Ecto neural progenitor cell (in vitro differentiated cells): ENCODE measurements at regions not wholly inside any gene's neighbourhood (a gene's known extent, or its start where the extent isn't known, plus 50 kb on each side); places are given as distances from the start of the nearest gene placed in this dataset.
"Not testable (repeated sequence)": the region's sequence is repeated elsewhere in the genome, so short reads cannot be mapped to it uniquely, and the experiment has no call there.

Experiments
- DNase-seq: peaks from one replicate; pipeline ENCODE4 v3.0.0-alpha.2; 2018; ENCODE audit warnings: low spot score

DNA sequence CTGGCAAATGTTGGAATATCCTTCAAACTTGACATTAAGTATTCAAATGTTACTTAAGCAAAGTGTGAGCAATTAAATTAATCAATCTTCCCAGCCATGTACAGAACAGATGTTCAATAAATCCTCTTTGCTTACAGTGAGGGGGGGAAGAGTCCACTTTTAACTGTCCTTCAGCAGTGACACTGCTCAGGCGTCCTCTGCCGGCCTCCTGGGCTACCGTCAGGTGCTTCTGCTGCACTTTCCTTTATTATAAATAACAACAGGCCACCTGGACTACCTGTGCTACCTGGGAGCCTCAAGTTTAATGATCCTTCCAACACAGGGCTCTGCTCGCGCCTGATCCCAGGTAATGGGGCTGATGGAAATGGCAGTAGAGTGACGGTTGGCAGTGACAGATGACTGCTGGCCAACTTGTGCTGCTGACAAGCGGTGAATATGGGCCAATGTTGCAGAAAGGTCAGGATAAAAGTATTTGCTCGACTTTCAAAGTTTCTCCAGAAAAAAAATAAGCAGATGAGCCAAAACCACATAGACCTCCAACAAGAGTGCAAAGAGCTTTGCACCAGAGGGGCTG is 460.0 kb upstream of the ZNF507 start:
- no peak for DNase-seq

DNA sequence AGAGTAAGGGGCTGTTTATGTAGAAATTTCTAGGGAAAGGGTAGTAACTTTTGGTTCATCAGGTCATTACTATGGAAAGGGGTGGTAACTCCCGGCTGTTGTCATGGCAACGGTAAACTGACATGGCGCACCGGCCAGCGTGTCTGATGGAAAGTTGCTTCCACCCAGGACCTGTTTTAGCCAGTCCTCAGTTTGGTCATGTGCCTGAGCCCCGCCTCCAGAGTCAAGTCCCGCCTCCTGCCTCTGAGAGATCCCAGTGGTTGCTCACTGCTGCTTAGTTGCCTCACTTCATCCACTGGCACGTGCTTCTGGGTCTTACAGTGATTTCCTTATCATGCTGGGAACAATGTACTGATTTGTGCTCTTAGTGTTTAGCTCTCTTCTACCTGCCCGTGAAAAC is 455.2 kb upstream of the ZNF507 start:
- DNase-seq = no peak

DNA sequence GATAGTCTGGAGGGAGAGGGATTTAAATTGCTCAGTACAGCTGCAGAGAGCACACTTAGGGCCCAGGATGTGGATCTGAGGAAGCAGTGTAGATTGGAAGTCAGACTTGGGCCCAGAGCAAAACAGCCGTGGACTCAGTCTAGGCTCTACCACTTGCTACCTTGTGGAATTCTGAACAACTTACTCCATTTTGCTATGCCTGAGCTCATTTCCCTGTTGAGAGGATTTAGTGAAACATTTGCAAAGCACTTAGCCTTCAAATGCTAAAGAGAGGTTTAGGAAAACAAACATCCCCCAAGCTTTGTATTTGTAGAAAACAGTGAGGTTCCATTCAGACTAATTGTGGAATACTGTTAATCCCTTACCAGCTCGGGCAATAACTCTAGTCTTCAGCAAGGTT is 453.4 kb upstream of the ZNF507 start:
- DNase-seq = no peak

DNA sequence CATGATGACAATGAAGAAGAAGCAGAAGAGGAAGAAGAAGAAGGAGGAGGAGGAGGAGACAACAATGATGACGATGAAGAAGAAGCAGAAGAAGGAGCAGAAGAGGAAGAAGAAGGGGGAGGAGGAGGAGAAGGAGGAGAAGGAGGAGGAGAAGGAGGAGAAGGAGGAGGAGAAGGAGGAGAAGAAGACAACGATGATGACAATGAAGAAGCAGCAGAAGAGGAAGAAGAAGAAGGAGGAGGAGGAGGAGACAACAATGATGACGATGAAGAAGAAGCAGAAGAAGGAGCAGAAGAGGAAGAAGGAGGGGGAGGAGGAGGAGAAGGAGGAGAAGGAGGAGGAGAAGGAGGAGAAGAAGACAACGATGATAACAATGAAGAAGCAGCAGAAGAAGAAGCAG is 451.9 kb upstream of the ZNF507 start:
- DNase-seq = not testable (repeated sequence)

DNA sequence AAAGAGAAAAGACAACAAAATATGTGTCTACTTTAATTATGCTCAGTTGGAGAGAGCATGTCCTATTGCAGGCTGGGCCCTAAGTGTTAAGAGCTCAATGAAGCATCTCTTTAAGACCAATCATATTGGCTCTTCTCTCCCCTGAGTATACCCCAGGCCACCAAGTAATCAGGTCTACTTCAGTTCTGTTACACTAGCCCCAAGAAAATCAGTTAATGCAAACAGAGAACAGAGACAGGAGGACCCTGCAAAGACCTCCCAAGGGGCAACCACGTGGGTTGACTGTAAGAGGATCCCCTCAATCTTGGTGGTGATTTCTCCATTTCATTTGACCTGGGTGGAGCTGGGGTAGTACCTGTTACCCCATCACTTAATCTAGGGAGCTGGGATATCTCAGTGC is 451.0 kb upstream of the ZNF507 start:
- DNase-seq = no peak

DNA sequence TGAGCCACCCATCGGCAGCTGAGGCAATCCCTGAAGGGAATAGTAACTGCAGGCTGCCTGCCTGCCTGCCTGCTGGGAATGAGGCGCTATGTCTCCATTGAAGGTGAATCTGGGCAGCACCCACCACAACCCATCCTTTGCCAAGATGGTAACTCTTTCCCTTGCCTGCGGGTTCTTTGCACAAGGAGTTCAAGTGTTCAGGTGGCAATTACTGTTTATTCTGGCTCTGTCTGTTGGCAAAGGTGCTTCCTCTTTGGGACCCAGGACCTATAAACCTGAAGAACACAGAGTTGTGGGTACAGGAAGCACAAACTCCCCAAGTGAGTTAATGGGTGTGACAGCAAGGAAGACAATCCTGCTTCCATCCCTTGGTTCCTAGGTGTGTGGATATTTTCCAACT is 448.1 kb upstream of the ZNF507 start:
- DNase-seq = no peak

DNA sequence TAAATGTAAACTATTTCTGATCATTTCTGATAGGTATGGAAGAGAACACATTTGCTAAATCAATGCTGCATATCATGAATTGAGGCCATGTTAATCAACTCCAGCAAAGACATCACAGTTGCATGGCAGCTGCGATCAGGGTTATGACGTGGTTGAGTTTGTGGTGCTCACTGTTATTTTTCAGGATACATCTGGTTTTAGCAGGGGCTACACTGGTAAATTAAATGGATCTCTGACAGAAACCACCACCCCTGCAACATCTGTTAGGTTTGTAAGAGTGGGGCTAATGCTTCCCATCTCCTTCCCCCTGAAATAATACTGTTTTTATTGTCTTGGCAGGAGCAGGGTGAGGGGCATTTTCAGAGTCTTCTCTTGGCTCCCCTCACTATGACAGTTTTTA is 444.4 kb upstream of the ZNF507 start:
- no peak for DNase-seq

DNA sequence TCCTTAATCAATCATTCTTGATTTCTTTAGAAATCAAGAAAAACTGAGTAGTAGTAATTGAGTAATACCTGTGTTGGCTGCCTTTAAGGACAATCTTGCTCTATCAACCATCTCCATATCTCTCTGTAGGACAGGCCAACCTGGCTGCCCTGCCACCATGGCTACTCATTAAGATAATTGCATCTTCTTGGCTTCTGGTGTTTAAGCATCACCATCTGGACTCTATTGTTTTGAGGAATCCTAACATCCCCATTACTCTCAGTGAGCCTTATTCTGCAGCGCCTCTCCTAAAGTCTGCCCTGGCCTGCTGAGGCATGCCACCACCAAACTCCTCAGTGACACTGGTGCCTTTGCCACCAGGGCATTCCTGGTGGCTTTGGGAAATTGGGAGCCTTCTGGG is 442.6 kb upstream of the ZNF507 start:
- no peak for DNase-seq

DNA sequence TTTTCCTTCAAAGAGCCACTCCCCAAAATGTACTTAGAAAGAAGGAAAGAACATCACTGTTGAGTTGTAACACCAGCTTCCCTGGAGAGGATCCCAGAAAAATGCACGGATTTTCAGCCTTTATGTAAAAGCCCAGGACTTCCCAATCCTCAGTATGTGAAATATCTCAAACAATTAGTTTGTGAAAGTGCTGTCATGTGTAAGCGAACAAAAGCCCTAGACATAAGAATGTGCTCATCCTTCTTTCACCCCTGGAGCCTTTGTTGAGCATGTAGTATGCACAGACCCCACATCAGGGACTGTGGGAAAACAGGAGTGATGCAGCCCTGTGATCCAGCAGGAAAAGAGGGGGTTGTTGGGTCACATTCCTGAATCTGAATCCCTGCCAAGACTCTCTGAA is 441.4 kb upstream of the ZNF507 start:
- no peak for DNase-seq

DNA sequence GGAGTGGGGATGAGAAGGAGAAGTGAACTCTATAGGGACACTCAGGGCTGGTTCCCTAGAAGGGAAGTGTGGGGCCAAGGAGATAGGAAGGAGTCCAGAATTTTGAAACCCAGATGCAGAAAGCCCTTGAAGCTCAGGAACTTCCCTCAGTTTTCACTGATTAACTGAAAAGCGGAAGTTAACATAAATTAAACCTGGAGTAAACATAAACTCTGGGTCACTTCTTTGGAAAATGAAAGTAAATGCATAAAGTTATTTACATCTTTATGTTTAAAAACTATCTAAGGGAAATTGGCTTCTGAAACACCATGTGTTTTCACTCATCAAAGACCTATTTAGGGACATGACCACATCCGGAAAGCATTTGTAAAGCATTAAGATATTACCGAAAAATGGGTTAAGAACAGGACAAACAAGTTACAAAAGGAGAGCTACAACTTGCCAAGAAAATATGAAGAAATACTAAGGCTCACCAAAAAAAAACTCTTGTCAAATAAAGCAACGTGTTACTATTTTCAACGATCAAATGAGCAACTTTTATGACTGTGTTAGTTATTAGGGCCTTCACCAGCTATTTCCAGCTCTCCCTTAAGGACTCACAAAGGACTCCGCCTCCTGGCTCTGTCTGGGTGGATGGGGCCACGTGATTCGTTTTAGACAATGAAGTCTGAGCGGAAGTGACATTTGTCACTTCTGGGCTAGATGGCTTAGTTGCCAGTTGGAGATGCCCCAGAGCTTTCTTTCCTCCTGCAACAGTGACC is 439.1 kb upstream of the ZNF507 start:
- no peak for DNase-seq

DNA sequence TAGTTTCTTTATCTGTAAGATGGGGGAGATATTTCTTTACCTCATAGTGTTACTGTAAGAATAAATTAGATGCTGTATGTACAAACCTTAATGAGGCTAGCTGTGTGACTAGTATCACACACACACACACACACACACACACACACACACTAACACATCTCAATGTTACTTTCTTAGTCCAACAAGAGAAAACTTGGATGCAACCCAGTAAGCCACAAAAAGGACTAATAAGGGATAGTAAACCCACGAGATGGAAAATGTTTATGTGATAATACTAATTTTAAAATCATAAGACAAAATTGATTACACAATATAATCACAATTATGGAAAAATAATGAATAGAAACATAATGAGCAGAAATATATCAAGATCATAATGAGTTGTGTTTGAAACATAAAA is 437.7 kb upstream of the ZNF507 start:
- no peak for DNase-seq

DNA sequence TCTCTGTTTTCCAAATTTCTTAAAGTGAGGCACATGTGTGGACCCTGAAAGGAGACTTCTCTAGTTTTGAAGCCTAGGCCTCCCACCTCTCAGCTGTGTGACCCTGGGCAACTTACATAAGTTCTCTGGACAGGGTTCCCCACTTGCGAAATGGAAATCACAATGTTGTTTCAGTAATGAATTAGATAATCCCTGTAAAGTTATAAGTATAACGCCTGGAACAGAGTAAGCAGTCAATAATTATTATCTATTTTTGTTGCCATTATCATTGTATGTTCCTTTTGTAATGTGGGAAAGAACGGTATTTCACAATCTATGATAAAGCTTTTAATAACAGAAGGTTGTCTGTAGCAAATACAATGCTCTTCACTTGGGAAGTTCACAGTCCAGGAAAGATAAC is 437.3 kb upstream of the ZNF507 start:
- no peak for DNase-seq

DNA sequence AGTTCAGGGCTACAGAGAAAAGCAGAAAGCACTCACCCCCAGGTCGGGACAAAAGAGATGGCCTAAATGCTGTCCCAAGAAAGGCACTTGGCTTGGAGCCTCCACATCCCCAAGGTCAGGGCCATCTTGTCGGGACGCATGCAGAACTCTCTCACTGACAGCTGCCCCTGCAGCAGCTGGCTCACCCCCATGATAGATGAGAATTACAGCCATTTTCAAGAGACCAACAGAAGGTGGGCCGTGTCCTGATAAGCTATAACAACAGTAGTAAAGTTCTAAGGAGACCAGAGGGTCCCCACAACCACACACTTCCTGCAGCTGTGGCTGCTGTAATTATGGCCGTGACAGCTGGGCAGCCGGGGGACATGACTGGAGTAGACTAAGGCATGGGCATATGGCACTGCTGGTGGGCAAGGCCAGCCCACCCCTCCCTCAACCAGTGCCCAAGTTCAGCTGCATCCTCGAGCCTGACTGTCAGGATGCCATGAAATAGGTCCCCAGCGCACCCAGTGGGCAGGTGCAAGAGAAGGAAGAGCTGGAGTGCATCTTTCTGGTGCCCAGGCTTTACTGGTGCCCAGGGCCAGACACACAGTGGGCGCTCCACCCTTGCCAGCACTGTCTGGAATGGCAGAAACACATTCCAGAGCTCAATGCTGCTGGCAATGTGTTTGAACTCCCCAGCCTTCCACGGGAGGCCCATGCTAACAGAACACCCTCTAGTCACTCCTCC is 436.7 kb upstream of the ZNF507 start:
- no peak for DNase-seq

DNA sequence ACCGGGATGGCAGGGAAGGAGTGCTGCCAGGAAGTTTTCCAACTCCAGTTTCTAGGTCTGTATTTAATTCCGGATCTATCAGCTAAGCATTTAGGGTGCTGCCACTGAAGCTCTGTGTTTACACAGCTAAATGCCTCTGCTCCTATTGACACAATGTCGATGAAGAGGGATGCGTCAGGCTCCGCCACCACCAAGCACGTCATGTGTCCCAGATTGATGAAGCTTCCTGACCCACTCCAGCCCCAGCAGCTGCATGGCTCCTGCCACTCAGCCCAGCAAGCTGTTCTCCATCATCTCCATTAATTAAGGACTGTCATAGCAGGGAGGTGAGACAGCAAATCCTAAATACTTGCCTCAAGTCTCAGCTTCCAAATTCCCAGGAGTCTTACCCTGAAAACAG is 435.2 kb upstream of the ZNF507 start:
- no peak for DNase-seq

DNA sequence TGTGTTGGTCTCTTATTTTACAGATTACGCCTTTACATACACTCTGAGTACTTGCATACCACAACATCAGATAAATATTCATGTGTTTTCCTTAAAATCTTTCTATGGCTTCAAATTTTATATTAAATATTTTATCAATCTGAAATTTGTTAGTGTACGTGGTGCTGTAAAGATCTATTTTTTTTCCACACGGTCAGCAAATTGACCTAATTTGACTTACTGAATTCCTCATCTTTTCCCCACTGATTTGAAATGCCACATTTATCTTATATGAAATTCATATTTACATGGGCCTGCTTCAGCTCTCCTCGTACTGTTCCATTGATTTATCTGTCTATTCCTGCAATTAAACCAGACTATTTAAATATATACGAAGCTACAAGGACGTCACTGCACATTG is 433.8 kb upstream of the ZNF507 start:
- DNase-seq = no peak

DNA sequence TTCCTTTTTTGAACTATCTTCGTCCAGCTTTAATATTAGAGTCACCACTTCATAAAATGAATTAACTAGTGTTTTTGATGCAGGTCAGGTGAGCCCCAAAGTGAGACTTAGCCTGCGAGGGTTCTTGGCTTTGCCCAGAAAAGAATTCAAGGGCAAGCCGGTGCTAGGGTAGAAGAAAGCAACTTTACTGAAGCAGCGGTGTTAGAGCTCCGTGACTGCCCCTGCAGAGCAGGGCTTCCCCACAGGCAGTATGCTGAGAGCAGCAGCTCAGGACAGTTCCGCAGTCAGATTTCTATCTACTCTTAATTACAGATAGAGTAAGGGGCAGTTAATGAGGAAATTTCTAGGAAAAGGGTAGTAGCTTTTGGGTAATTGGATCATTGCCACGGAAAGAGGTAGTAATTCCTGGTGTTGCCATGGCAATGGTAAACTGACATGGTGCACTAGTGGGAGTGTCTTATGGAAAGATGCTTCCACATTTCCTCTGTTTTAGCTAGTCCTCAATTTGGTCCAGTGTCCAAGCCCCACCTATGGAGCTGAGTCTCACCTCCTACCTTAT is 432.2 kb upstream of the ZNF507 start:
- DNase-seq = no peak

DNA sequence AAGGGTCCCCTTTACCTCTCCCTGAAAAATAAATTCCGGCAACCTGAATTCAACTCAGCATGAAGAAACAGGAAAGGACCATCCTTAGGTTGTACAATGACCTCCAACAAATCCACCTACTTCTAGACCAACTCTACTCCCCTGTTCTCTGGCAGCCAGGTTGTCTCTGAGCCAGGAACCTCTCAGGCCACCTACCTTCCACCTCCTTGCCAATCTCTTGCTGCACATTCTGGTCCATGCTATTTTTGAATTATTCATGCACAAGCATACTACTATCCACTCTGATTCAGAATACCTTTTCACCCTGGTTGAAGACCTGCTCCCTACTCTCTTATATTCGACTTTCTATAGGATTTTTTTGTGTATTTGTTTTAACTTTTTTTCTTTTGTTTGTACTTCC is 415.0 kb upstream of the ZNF507 start:
- DNase-seq = no peak

DNA sequence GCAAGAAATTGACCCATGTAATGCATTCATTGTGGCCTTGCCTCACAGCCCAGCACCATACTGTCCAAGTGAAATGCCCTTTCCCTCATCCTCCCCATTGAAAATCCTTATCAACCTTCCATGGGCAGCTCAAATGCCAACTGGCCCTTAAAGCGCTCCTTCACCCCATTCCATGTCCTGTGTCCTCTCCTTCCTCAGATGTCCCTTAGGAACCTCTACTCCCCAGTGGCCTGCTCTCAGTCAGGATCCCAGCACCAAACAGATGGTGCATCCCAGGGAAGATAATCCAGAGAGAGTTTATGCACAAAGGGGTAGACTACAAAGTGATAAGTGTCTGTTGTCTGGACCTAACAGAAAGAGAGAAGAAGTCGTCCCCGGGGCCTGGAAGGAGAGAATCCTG is 407.4 kb upstream of the ZNF507 start:
- no peak for DNase-seq

DNA sequence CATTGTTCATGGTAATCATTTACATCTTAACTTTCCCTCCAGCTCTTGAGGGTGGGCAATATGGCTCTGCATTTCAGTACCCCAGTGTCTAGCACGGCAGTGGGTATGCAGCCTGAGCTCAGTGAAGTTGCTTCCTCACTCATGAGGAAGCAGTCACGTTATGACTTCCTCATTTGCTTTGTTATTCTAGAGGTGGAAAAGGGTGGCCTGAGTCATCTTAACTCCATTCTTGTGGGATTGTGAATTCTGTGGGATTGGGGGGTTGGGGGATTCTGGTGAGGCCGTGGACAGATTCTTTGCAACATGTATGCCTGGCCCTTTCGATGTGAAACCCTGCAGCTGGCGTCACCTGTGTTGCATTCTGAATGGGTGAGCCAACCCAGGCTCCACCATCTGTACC is 406.7 kb upstream of the ZNF507 start:
- no peak for DNase-seq

DNA sequence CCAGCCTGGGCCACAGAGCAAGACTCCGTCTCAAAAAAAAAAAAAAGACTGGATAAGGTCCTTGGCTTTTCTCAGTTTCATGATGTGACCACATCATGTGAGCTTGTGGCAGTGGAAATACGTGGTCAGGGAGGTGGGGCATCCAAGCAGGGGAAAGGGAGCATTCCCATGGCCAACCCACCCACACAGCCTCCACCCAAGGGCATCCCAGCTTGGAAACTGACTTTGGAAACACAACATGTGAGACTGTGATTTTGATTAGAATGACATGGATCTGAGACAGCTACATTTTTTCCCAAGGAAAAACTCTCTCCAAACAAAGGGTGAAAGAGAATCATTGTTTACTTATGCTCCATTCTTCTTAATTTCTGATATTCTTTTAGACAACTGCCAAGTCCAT is 405.0 kb upstream of the ZNF507 start:
- no peak for DNase-seq

DNA sequence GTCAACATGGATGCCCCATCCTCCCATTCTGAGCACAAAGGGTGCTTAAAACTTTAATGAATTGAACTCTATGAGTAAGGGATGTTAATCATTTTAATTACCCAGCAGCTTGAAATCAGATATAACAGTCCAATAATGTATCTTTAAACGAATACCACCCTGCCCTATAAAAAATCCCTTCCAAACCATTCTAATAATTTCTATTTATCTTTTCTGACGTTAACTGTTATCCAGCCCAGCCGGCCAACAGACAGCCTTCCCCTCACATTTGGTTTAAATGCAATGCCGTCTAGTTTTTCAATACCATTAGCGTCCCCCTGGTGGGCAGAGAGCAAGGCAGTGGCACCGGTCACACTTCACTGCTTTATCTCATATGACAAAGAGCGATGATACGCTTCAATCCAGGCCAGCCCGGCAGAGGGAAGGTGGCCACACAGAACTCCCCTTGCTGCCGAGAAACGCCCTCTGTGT is 402.2 kb upstream of the ZNF507 start:
- peak; percentile 64 for DNase-seq

DNA sequence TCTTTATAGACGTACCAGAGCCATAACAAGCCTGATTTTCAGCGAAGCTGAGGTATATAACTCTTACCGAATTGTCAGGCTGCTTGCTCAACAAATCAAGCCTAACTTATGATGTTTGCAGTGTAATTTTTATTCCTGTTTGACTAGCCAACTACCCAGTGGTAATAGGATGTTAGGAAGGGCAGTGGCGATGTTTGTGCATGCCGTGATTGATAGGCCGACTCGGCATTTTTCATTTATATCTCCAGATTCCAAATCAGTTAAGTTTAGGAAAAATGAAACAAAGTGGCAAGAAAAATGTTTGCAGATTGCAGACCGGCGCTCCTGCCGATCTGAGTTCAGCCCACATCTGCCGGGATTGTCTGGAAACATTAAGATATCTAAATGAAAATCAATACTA is 401.6 kb upstream of the ZNF507 start:
- DNase-seq = no peak

DNA sequence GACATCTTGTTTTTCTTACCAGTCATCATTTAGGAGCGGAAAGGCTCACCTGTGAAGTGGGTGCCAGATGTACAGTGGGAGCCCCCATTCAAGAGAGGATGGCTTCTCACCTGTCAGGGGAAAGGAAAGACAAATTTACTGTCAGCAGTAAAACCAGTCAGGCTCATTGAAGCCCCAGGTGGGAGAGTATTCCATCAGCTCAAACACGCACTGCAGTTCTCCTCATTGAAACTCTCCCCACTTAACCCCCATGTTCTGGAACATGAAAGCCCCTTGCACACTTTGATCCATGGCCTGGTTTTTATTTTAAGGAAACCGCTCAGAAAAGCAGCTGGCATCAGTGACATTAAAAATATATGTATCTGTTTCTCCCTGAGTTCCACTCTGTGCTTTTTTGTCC is 401.1 kb upstream of the ZNF507 start:
- no peak for DNase-seq
